GM20431 (cell line): ENCODE measurements at regions not wholly inside any gene's neighbourhood (a gene's known extent, or its start where the extent isn't known, plus 50 kb on each side); places are given as distances from the start of the nearest gene placed in this dataset.
"Not testable (repeated sequence)": the region's sequence is repeated elsewhere in the genome, so short reads cannot be mapped to it uniquely, and the experiment has no call there.

Experiments used
- in situ Hi-C: fragments of 300-500 bp; cut with MseI, MboI; formaldehyde crosslinking; loops from one replicate; pipeline ENCODE4 v1.15.0; 2020; ENCODE audit warnings: low sequenced_read_pairs; ENCODE audit not compliant: unreplicated experiment

DNA sequence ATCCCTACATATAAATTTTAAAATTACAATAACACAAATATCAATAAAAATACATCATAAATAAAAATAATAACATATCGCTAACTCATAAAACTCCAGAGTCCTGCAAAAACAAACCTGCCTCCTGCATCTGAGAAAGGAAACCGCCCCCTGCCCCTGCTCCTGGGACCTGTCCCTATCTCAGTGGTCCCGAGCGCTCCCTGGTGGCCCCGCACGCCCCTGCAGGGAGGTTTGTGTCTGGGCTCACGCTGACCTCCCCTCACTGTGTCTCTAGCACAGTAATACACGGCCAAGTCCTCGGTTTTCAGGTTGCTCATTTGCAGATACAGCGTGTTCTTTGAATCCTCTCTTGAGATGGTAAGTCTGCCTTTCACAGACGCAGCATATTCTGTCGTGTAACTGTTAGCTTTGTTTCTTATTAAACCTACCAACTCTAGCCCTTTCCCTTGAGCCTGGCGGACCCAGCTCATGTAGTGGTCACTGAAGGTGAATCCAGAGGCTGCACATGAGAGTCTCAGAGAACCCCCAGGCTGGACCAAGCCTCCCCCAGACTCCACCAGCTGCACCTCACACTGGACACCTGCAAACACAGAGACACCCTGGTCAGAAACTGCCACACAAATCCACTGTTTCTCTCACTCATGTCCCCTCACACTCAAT, 554.1 kb downstream of the GOLGA6L6 start:
- in situ Hi-C loops, result no loop called here

DNA sequence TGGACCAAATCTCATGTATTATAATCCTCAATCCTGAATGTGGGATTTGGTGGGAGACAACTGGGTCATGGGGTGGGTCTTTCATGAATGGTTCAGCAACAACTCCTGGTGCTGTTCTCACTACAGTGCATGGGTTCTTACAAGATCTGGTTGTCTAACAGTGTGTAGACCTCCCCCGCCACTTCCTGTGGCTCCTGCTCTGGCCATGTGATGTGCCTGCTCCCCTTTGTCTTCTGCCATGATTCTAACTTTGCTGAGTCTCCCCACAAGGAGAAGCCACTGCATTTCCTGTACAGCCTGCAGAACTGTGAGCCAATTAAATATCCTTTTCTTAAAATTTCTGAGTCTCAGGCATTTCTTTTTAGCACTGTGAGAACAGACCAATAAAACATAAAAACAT, 557.5 kb downstream of the GOLGA6L6 start:
- in situ Hi-C loops, result no loop called here

DNA sequence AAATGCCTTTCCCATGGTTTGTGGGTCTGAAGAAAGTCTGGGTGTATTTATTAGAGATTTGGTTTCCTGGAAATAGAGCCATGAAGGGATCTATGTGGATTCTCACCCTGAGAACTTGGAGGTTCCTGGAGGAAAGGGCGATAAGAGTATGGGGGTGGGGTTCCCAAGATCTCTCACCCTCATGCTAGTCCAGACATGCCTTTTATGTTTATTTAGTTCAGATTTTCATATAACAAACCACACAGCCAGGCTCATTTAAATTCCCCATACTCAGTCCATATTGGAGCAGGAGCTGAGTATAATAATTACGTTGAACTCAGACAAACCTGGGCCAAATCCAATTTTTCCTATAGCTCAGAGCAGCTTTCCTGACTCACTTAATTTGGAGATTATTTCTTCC, 566.6 kb downstream of the GOLGA6L6 start:
- in situ Hi-C loops, result no loop called here

DNA sequence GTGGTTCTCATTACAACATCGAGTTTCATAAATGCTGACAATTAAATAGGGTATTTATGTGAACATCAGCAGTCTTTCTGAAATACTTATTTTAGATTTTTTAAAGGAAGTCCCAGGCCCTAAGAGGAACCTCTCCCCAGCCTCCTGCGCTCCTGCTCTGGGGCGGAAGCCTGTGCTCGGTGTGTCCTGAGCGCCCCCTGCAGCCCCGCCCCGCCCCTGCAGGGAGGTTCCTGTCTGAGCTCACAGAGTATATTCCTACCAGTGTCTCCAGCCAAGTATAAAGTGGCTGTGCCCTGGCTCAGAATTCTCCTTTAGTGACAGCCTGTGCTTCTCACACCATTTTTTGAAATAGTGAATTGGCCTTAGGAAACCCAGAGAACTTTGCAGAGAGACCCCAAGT, 567.9 kb downstream of the GOLGA6L6 start:
- in situ Hi-C loops, result no loop called here

DNA sequence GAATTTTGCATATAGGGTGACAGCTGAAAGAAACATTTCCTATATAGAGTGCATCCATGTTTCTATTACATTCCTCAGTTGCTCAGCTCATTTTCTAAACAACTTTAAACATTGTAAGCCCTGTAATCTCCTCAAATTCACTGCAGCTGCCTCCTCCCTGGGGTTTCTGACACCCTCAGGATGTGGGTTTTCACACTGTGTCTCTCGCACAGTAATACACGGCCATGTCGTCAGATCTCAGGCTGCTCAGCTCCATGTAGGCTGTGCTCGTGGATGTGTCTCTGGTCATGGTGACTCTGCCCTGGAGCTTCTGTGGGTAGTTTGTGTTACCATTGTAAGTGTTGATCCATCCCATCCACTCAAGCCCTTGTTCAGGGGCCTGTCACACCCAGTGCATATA, 569.0 kb downstream of the GOLGA6L6 start:
- in situ Hi-C loops, result not testable (repeated sequence)

DNA sequence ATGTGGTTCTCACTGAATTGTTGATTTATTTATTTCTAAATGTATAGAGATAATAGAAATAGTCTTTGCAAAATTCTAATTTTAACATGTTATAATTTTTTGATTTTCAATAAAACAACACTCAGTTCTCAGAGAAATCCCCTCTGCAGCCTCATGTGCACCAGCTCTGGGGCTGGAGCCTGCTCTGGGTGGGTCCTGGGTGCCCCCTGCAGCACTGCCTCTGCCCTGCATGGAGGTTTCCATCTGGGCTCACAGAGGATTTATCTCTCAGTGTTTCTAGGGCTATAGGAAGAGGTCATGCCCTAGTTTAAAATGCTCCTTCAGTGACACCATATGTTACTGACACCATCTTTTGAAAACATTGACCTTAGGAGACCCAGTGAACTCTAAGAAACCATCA, 576.0 kb downstream of the GOLGA6L6 start:
- in situ Hi-C loops, result not testable (repeated sequence)

DNA sequence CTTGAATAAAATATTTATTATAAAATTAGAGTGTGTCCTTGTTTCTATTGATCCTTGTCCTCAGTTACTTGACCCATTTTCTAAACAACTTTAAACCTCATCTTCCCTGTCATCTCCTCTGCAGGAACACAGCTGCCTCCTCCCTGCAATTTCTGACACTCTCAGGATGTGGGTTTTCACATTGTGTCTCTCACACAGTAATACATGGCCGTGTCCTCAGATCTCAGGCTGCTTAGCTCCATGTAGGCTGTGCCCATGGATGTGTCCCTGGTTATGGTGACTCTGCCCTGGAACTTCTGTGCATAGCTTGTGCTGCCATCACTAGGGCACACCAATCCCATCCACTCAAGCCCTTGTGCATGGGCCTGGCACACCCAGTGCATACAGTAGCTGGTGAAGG, 577.1 kb downstream of the GOLGA6L6 start:
- in situ Hi-C loops, result not testable (repeated sequence)

DNA sequence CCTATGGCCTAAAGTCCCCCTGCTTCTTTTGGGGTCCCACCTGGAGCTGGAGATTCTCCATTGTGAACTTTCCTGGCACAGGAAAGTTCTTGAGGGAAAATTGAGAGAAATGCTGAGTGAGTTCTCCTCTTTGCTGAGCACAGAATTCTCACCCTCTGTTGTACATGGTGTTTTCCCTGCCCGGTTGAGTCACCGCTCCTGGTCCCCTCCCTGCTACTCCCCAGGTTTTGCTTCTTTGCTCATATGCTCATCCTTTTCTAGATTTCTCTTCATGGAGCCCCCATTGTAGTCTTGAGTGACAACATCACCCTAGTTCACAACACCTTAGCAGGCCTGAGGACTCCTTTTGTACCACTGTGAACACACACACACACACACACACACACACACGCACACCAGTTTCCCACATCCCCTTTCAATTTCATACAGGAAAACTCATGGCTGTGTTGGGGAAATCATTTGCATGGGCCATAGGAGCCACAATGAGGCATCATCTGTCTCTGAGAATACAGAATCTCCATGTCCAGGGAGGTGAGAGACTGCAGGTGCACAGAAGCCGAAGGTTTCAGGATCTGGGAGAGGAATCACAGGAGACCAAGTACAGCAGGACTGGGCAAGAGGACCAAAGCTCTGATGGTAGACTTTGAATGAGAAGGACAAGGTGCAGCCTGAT, 585.3 kb downstream of the GOLGA6L6 start:
- in situ Hi-C loops, result no loop called here

DNA sequence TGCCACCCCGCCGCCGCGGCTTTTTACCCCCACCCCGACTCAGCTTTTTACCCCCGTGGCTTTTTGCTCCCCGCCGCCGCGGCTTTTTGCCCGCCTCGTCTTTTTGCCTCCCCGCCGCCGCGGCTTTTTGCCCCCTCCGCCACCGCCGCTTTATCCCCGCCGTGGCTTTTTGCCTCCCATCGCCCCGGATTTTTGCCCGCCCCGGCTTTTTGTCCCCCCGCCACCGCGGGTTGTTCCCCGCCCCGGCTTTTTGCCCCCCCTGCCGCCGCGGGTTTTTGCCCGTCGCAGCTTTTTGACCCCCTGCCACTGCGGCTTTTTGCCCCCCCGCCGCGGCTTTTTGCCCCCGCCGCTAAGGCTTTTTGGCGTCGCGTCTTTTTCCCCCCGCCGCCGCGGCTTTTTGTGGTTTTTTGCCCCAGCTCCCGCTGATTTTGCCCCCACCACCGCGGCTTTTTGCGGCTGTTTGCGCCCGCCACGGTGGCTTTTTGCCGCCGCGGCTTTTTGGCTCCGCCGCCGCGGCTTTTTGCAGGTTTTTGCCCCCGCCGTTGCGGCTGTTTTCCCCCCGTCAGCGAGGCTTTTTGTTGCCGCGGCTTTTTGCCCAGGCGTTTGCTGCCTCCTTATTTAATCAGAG, 597.2 kb downstream of the GOLGA6L6 start:
- in situ Hi-C loops, result no loop called here

DNA sequence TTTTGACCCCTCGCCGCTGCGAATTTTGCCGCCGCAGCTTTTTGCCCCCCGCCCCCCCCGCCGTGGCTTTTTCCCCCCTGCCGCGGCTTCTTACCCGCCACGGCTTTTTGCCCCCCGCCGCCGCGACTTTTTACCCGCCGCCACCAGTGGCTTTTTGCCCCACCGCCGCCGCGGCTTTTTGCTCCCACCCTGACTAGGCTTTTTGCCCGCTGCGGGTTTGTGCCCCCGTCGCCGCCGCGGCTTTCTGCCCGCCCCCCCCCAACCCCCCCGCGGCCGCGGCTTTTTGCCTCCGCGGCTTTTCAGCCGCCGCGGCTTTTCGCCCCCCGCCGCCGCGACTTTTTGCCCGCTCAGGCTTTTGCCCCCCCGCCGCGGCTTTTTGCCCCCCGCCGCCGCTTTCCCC, 598.1 kb downstream of the GOLGA6L6 start:
- in situ Hi-C loops, result no loop called here

DNA sequence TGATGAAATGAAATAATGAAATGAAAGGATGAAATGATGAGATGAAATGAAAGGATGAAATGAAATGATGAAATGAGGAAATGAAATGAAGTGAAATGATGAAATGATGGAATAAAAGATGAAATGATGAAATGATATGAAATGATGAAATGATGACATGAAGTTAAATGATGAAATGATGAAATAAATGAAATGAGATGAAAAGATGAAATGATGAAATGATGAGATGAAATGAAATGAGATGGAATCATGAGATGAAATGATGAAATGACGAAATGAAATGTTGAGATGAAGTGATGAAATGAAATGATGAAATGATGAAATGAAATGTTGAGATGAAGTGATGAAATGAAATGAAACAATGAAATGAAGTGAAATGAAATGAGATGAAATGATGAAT, 638.3 kb downstream of the GOLGA6L6 start:
- in situ Hi-C loops, result not testable (repeated sequence)

DNA sequence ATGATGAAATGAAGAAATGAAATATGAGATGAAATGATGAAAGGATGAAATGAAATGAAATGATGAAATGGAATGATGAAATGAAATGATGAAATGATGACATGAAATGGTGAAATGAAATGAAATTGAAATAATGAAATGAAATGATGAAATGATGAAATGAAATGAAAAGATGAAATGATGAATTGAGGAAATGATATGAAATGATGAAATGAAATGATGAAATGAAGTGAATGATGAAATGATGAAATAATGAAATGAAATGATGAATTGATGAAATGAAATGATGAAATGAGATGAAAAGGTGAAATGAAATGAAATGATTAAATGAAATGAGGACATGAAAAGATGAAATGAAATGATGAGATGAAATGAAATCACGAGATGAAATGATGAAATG, 639.2 kb downstream of the GOLGA6L6 start:
- in situ Hi-C loops, result not testable (repeated sequence)

DNA sequence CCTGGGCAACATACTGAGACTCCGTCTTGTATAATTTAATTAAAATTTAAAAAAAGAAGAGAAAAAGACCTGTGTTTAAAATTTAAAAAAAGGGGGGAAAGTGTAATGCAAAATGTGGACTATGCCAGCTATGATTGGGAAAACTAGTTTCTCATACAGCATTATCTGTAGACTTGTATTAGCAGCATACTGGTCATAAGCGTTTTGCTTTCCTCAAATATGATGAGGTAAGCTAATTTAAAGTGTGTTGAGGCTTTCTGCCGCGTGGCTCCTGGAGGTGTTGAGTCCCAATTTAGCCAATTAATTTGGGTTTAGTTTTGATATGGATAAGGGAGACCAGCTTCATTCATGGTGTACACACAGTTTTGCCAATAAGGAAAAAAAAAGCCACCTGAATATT, 640.2 kb downstream of the GOLGA6L6 start:
- in situ Hi-C loops, result not testable (repeated sequence)

DNA sequence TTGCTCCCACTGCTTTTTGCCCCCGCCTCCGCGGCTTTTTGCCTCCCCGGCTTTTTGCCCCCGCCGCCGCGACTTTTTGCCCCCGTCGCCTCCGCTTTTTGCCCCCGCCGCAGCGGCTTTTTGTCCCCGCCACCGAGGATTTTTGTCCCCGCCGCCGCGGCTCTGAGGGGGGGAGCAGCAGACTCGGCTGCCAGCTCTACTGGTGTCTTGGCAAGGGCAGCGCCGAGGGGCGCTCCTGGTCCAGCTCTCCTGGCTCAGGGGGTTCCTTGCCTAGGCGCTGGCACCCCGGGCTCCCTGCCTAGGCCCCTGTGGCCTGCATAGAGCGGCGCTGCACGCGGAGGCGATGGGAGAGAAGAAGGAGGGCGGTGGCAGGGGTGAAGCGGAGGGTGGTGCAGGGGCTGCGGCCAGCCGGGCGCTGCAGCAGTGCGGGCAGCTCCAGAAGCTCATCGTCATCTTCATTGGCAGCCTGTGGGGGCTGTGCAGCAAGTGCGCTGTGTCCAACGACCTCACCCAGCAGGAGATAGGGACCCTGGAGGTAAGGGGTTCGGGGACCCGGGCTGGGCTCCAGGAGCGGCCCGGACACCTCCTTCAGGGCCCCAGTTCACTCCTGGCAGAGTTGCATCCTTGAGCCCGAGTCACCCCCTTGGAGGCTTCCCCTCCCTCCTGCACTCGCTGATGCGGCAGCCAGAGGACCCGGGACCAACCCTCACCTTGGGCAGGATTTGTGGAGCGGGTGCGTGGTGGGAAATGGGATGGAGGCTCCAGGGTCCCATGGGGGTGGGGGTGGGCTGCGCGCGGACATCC, 642.4 kb downstream of the GOLGA6L6 start:
- in situ Hi-C loops, result no loop called here

DNA sequence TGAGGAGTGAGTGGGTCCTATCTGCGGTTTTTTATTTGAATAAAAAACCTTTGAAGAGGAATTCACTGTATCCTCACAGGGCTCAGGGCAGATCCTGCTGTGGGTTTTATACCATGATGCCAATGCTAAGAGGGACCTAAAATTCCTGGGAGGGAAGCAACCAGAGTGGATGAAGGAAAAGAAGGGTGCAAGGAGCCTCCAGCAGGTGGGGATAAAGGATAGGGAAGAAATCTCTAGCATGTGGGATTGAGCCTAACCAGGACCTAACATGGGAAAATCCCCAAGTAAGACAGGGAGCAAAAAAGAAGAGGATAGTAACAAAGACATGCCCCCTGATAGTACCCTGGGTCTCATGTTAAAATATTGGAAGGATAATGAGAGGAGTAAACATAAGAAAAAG, 652.8 kb downstream of the GOLGA6L6 start:
- in situ Hi-C loops, result not testable (repeated sequence)

DNA sequence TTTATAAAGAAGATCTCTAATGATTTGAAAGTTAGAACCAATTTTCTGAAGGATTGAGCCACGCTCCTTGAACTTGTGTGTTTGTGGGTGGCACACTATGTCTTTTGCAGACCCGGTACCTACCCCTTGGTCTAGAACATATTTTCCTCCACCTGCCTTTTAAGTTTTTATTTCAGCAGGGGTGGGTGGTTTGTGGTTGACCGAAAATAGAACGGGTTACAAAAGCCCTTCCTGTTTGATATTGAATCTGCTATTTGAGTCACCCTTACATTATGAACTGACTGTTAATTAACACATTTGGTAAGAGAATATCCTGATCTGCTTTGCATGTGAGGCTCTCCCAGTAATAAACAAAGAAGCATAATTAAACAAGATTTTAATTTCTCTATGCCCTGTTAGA, 697.5 kb downstream of the GOLGA6L6 start:
- in situ Hi-C loops, result not testable (repeated sequence)
